ENCODE measurements at regions not wholly inside any gene's neighbourhood (a gene's known extent, or its start where the extent isn't known, plus 50 kb on each side); places are given as distances from the start of the nearest gene placed in this dataset.

DNA sequence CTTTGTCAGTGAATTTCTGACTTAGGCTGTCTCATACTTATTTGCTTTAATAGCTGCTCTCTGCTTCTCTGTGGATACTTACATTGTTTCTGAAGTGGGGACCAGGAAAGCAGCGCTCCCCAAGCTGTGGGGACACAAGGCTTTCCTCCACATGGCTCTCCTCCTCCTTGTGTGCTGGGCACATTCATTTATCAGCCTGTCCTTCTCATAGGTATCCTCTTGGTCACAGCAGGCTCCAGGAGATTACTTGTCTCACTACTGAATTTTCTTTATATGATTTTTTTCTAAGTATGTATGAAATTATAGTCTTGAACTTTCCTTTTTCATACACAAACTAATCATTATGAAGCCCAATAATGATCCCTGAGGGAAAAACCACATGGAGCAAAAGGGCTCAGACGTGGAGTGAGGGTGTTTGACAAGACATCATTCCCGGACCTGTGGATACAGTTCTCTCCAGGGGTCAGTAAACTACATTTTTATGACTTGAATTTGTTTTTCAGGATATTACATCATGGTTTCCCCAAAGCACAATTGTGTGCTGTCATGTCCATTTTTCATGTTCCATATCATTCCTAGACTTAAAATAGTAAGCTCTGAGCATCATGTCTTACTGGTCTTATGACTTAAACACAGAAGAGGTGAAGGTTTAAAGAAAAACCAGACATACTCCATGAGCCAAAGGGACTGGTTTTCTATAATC, 234.5 kb downstream of the PCSK1 start:
- no peak for TF ChIP-seq POLR2A (IDR thresholded peaks at IDR 0.05)
- no peak for TF ChIP-seq POLR2AphosphoS5 (IDR thresholded peaks at IDR 0.05)
